ENCODE measurements at regions not wholly inside any gene's neighbourhood (a gene's known extent, or its start where the extent isn't known, plus 50 kb on each side); places are given as distances from the start of the nearest gene placed in this dataset.

DNA sequence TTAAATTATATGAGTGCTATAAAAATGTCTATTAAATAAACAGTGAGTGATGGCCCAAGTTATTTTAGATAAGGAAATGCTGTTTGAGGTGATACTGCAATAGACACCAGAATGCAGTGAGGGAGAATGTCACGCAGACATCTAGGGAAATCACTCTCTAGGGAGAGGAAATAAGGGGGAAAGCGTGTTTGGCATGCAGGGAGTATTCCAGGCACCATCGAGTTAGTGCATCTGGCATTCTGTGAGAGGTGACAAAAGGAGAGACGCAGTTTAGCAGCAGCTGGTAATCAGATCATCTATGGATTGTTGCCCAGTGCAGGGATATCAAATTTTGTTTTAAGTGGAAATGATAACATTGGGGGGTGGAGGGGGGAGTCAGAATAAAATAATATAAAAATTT lies 175.4 kb upstream of the NETO1 start:
- no peak for DNase-seq
- Histone ChIP-seq H3K4me3 (no peak overlapping the region), H3K27me3 (no peaks in the 10 kb centered on the region), H3K27ac (no peak overlapping the region), H3K9me3 (no peaks in the 10 kb centered on the region), H3K4me1 (no peaks in the 10 kb centered on the region), H3K36me3 (no peaks in the 10 kb centered on the region)
- intact Hi-C loops (cut with DNase I; ENCODE audit: low total_unique reads) = no loop called here
- TF ChIP-seq, protein P1, sequence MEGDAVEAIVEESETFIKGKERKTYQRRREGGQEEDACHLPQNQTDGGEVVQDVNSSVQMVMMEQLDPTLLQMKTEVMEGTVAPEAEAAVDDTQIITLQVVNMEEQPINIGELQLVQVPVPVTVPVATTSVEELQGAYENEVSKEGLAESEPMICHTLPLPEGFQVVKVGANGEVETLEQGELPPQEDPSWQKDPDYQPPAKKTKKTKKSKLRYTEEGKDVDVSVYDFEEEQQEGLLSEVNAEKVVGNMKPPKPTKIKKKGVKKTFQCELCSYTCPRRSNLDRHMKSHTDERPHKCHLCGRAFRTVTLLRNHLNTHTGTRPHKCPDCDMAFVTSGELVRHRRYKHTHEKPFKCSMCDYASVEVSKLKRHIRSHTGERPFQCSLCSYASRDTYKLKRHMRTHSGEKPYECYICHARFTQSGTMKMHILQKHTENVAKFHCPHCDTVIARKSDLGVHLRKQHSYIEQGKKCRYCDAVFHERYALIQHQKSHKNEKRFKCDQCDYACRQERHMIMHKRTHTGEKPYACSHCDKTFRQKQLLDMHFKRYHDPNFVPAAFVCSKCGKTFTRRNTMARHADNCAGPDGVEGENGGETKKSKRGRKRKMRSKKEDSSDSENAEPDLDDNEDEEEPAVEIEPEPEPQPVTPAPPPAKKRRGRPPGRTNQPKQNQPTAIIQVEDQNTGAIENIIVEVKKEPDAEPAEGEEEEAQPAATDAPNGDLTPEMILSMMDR (IDR thresholded peaks at IDR 0.05) = no peak
- no peak for TF ChIP-seq POLR2A (IDR thresholded peaks at IDR 0.05)

DNA sequence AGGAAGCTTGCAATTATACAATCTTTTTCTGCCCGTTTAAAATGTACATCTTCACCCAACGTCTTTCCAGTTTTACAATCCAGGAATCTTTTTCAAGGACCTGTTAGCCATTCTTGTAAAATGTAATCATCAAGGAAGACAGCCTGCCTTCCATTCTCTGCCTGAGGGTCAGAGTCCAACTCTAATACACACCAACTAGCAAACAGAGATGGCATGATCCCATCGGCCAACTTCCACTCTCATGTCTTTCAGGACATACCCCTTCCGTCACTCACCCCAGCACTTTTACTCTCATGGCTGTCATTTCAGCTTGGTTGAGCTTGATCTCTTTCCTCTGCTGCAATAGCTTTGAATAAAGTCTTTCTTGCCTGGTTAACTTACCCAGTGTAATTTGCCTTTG lies 172.5 kb upstream of the NETO1 start:
- Histone ChIP-seq H3K4me3 (no peak overlapping the region), H3K36me3 (no peaks in the 10 kb centered on the region), H3K4me1 (no peaks in the 10 kb centered on the region), H3K9me3 (no peaks in the 10 kb centered on the region), H3K27ac (no peak overlapping the region), H3K27me3 (no peaks in the 10 kb centered on the region)
- DNase-seq = no peak
- intact Hi-C loops (cut with DNase I; ENCODE audit: low total_unique reads) = no loop called here
- TF ChIP-seq, protein P1 (IDR thresholded peaks at IDR 0.05) = no peak
- no peak for TF ChIP-seq POLR2A (IDR thresholded peaks at IDR 0.05)

DNA sequence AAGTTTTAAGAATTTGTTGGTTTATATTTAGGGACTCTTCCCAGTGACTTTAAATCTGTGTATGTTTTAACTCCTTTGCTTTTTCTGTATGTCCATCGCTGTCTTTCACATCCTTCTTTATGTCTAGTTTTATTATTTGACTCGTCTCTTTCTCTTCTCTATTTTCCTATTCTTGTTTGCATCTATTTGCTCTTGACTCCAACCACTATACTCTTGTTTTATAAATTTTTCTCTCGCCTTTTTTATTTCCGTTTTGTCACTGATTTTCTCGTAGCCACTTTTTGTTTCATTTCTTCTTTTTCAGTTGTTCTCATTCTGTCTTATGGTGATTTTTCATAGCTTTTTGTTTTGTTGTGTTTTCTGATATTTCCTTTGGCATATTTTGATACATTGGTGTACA lies 170.5 kb upstream of the NETO1 start:
- Histone ChIP-seq H3K36me3 (no peaks in the 10 kb centered on the region), H3K27me3 (no peaks in the 10 kb centered on the region), H3K4me3 (no peak overlapping the region), H3K27ac (no peak overlapping the region), H3K4me1 (no peaks in the 10 kb centered on the region), H3K9me3 (no peaks in the 10 kb centered on the region)
- TF ChIP-seq, protein P1 (IDR thresholded peaks at IDR 0.05) = no peak
- TF ChIP-seq POLR2A (IDR thresholded peaks at IDR 0.05) = no peak
- intact Hi-C loops (cut with DNase I; ENCODE audit: low total_unique reads) = no loop called here
- no peak for DNase-seq

DNA sequence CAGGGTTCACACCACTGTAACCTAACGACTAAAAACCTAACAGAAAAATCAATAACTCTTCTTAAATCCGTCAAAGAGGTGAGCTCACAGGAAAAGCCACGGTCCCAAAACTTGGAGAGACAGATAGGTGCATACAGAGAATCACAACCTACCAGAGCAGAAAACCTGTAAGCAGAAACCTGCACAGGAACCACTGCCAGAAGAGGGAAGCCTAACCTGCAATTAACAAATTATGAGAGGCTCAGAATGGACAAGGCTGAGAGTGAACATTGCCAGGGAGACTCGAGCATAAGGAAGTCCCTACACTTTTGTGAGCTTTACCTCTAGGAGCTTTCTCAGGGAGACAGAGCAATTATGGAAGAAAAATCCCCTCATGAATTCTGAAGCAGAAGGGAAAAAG lies 156.2 kb upstream of the NETO1 start:
- no peak for TF ChIP-seq POLR2A (IDR thresholded peaks at IDR 0.05)

DNA sequence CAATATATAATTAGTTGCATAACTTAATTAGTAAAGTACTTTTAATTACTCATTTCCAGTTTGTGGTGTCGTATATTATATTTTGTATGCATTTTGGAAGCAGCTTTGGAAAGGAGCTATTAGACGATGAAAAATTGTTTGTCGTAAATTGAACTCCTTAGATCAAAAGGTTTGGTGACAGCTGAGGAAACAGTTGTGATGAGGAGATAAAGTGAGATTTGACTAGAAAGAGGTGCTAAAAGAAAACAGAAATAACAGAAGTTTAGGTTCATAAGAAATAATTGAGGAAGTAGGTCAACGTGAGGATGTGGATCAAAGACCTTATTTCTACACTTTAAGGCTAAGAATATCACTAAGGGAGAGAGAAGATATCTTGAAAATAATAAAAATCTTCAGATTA lies 141.9 kb upstream of the NETO1 start:
- no peaks in the 10 kb centered on the region for H3K9me3 ChIP-seq
- no peak overlapping the region for H3K27ac ChIP-seq
- no peaks in the 10 kb centered on the region for H3K4me1 ChIP-seq
- H3K27me3 ChIP-seq = no peaks in the 10 kb centered on the region
- no peak overlapping the region for H3K4me3 ChIP-seq
- TF ChIP-seq, protein P1 (IDR thresholded peaks at IDR 0.05) = no peak
- TF ChIP-seq POLR2A (IDR thresholded peaks at IDR 0.05) = no peak
- DNase-seq = no peak
- intact Hi-C loops (cut with DNase I; ENCODE audit: low total_unique reads) = no loop called here
- no peaks in the 10 kb centered on the region for H3K36me3 ChIP-seq

More for the DNA sequence above, 156.2 kb upstream of the NETO1 start:
- Histone ChIP-seq H3K36me3 (no peaks in the 10 kb centered on the region), H3K27me3 (no peaks in the 10 kb centered on the region), H3K9me3 (no peaks in the 10 kb centered on the region), H3K27ac (no peak overlapping the region), H3K4me1 (no peaks in the 10 kb centered on the region), H3K4me3 (no peak overlapping the region)
- no peak for DNase-seq
- intact Hi-C loops (cut with DNase I; ENCODE audit: low total_unique reads) = no loop called here

DNA sequence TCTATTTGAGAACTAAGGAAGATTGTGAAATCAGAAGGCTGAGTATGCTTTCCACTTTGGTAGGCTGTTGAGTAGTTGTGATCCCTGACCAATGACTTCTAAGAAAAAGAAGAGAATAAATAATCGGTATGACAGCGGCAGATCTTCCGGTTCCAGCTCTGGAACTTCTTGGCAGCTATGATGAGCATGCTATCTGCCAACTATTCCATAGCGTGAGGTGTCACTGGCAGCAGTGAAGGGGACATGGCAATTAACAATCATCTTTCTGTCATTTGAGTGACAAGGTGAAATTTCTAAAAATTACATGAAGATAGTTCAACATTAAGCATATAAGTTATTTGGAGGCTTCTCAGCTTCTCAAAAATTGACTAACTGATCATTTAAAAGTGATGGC lies 140.1 kb upstream of the NETO1 start:
- TF ChIP-seq, protein P1 (IDR thresholded peaks at IDR 0.05) = no peak
- TF ChIP-seq POLR2A (IDR thresholded peaks at IDR 0.05) = no peak
- Histone ChIP-seq H3K27me3 (no peaks in the 10 kb centered on the region), H3K27ac (no peak overlapping the region), H3K4me3 (no peak overlapping the region), H3K9me3 (no peaks in the 10 kb centered on the region), H3K4me1 (no peaks in the 10 kb centered on the region), H3K36me3 (no peaks in the 10 kb centered on the region)
- intact Hi-C loops (cut with DNase I; ENCODE audit: low total_unique reads) = no loop called here
- DNase-seq = no peak
